OCI-LY1 (cell line): ENCODE measurements at regions not wholly inside any gene's neighbourhood (a gene's known extent, or its start where the extent isn't known, plus 50 kb on each side); places are given as distances from the start of the nearest gene placed in this dataset.

ENCODE experiments used
- CTCF ChIP-seq: fragments of 200-600 bp; sonication (generic), shearing (Covaris generic); IDR thresholded peaks from 2 replicates; pipeline ENCODE4 v1.5.1; 2017; ENCODE audit warnings: mild to moderate bottlenecking, antibody characterized with exemption, low read length, moderate library complexity, mixed read lengths
- EZH2 ChIP-seq: fragments of 200-600 bp; sonication (generic), shearing (Covaris generic); IDR thresholded peaks from 2 replicates; pipeline ENCODE4 v1.8.0; 2017; ENCODE audit warnings: borderline replicate concordance, mixed run types, mild to moderate bottlenecking, antibody characterized with exemption, low read length, moderate library complexity, mixed read lengths

DNA sequence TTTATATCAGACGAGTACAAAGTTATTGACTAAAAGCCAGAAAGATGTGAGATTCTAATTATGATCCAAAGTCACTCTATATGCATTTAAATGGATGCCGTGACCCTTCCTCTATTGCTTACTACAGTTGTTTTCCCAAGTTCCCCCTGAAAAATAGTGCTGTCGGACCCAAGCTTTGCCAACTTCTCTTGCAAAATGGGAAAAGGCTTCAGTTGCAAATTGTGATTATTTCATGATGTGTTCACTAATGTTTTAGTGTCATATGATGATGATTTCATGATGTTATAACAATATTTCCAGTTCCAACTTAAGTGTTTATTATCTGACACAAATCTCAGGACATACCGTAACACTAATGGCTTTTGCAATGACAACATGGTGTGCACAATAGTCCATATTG is 534.6 kb upstream of the ATP2B1 start:
- TF ChIP-seq CTCF: no peak
- TF ChIP-seq EZH2: no peak
